Bone marrow (tissue), 2 donors: ENCODE measurements at regions not wholly inside any gene's neighbourhood (a gene's known extent, or its start where the extent isn't known, plus 50 kb on each side); places are given as distances from the start of the nearest gene placed in this dataset.

Experiments used
- DNase-seq, 2 donors: peaks; one replicate each; lab custom pipeline; 2025; lab: John Stamatoyannopoulos, UW

DNA sequence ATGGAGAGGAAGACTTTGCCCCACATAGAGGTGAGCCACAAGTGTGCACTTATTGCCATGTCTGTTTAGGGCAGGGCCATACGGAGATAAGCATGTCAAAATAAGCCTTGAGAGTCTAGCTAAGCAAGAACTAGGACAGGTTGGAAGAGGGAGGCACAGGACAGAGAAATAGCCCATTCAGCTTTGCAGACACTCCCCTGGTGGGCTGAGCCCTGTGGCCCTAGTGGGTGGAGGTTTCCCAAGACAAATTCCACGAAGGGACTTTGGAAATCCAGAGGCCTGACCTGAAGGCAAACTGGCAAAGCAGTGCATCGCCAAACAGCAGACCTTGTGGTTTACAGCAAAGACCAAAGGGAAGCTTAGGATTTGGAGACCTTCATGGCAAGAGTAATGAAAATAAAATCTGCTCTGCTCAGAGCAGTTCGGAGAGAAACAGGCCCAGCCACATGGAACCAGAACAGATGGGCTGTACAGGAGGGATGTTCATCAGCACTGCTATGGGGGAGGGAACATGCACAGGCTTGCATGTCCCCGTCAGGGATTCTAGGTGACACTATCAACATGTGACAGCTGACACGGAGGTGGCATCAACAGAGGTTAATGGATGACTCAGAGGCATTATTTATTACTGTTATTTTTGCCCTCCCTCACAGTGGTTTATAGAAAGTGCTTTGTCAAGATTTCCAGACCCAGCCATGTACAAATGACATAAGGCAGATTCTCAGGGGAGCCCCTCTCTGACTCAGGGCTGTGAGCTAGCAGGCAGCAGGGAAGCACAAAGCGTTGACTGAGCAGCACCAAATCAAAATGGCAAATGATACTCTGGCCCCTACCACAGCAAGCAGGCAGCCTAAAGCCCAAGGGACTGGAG is 90.1 kb upstream of the IRF2BP2 start:
- no peak for DNase-seq

DNA sequence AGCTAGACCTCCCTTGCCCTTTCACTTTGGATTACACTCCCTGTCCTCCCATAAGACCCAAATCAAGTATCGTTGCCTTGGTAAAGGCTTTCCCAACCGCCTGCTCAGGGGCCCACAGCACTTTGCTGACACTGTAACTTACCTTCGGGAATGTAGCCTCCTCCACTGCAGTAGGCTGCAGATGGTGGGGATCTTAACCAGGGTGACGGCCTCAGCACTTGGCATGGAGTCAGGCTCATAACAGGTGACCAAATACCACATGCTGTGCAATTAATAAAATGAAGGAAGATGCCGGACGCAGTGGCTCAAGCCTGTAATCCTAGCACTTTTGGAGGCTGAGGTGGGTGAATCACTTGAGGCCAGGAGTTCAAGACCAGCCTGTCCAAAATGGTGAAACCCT is 88.7 kb upstream of the IRF2BP2 start:
- no peak for DNase-seq

DNA sequence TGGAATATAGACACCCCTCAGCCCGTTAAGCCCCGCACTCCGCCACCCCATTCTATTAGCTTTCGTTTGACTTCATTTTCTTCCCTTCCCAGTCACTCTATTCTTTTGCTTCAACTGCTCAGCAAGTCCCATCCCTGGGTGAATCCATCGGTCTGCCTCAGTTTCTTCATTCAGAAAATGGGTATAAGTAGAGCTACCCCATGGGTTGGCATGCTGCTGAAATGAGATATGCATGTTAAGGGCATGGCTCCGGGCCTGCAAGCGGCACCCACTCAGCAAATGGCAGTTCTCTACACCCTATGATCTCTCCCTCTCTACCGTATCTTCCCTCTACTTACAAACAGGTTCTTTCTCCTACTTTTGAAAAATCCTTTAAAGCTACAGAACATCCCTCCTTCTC is 87.8 kb upstream of the IRF2BP2 start:
- no peak for DNase-seq

DNA sequence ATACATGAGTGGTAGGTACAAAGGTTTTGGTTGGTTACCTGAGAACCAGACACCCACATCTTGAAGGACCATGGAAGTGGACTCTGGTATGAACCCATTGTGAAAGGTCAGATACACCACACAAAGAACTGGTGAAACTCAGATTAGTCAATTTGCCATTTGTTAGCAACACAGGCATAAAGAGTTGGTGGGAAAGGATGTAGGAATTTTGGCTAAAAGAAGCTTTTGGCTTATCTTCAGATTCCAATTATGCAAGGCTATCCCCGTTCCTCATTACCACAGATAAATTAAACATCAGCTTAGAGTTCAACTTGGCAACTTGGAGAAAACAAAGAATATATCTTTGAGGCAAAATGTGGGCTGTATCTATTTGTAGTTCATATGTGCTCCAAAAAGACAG is 87.0 kb upstream of the IRF2BP2 start:
- DNase-seq = no peak

DNA sequence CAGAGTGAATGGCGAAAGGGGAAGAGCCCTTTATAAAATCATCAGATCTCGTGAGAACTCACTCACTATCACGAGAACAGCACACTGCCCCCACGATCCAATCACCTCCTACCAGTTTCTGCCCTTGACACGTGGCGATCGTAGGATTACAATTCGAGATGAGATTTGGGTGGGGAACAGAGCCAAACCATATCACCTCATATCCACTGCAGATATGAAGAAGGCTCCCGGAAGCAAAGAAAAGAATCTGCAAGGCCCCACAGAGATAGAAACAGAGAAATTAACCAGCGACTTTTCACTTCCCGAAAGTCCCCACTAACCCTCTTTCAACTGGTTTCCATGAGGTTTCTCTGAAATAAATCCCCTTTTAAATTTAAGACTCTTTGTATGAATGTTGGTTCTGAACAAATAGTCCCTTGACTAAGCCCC is 86.2 kb upstream of the IRF2BP2 start:
- DNase-seq = no peak

DNA sequence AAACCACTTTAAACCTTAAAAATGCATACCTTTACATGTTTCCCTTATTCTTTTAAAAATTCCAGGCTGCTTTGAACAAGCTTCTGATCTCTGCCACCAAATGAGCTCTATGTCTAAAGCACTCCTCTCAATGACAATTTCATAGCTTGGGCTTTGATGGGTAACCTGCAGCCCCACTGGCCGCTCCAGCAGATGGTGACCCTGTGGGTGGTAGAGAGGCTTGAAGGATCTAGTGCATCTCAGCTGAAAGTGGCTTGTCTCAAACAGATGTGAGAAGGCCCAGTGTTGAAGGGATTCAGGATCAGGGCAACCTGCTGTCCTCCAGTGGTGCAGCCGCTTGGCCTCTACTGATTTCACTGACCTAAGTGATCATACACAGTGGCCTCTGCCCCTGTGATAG is 84.7 kb upstream of the IRF2BP2 start:
- DNase-seq = no peak

DNA sequence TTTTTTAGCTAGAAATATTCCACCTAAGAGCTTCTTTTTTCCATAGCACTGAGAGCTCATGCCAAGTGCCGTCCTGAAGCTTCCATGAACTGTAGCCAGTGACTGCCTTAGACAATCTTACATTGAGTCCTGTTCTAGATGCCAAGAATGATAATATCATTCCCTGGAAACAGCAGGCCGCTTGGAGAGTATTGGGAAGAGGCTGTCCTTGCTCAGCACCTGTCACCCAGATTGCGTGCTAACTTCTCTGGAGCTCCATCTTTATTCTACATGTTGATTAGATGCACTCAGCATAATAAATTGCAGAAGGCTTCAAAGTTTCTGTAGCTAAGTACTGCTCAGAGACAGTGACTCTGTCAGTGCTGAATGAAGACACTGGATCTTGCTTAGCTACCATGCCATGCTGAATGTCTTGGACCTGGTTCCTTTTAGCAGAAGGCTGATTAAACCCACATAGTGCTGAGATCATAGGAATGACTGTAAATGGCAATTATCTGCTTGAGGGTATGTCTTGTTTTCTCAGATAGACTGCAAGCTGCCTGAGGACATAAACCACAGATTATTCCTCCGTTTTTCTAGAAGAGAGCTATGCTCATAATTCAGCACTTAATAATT is 83.1 kb upstream of the IRF2BP2 start:
- no peak for DNase-seq

DNA sequence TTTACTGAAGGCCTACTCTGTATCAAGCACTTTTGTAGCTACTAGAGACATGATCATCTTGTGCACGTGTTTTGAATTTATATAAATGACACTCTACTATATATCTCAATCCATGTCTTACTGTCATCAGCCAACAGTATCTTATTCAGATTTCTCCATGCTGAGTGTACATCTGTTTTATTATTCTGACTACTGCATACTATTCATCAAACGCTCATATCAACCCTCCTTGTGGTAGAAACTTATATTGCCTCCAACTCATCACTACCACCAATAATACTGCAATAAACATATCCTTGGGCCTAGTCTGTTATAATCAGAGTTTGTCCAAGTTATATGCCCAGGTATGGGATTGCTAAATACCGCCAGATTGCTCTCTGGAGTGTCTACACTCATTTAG is 81.6 kb upstream of the IRF2BP2 start:
- no peak for DNase-seq

DNA sequence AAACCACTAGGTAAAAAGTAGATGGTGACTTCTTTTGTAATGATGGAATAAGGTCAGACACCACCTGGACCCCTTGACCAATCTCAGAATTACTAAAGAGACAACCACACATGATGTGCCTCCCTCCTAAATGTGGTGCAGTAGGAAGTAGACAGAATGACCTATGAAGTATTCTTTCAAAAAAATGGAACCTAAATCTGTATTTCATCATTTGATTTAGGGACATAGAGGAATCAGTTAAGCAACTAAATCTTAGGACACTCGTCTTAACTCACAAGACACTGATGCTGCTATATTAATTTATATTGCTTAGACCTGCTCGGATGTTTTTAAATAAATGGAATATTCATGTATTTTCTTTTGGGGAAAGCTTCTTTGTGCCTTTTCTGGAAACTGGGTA is 80.9 kb upstream of the IRF2BP2 start:
- DNase-seq = no peak

DNA sequence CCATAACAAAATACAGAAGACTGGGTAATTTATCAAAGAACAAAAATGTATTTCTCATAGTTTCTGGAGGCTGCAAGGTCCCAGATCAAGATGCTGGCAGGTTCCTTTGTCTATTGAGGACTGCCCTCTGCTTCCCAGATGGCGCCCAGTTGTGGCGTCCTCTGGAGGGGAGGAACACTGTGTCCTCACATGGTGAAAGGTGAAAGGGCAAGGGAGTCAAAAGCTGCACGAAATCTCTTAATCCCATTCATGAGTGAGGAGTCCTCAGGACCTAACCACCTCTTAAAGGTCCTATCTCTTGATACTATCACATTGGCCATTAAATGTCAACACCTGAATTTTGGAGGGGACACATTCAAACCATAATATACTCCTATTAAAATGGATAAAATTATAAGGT is 79.3 kb upstream of the IRF2BP2 start:
- DNase-seq = no peak

DNA sequence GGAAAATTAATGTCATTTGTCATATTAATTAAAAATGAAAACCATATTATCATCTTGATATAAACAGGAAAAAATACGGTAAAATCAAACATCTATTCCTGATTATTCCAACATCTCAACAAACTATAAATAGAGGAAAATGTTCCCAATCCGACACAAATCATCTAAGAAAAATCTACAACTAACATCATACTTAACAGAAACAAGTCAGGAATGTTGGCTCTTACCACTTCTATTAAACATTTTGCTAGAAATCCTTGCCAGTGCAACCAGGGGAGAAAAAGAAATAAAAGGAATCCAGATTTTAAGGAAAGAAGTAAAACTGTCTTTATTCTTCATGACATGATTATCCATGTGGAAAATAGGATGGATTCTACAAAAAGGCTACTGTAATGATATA is 77.0 kb upstream of the IRF2BP2 start:
- DNase-seq = no peak

DNA sequence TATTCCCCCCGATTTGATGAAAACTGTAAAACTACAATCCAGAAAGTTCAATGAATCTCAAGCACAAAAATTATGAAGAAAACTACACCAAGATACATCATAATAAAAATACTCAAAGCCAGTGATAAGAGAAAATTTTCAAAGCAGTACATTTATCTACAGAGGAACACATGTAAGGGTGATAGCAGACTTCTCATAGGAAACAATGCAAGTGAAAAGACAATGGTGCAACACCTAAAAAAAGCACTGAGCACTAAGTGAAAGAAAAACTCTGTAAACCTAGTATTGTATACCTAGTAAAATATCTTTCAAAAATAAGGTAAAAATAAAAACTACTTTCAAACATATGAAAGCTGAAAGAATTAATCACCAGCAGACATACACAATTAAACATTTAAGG is 76.1 kb upstream of the IRF2BP2 start:
- no peak for DNase-seq

DNA sequence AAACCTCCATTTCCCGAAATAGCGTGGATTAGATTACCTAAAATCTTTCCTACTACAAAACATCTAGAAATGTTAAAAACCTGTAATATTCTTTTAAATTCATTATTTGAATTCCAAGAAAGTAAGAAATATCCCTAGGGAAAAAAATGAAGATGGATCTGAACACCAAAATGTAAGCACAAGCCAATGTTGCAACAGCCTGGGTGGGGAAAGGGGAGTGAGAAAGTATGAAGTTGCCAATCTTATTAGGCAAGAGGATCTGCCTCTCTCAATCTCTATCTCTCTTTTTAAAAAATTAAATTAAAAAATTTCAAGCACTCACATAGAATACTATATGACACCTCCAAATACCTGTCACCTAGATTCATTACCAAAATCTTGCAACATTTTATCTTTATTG is 74.9 kb upstream of the IRF2BP2 start:
- DNase-seq = no peak

DNA sequence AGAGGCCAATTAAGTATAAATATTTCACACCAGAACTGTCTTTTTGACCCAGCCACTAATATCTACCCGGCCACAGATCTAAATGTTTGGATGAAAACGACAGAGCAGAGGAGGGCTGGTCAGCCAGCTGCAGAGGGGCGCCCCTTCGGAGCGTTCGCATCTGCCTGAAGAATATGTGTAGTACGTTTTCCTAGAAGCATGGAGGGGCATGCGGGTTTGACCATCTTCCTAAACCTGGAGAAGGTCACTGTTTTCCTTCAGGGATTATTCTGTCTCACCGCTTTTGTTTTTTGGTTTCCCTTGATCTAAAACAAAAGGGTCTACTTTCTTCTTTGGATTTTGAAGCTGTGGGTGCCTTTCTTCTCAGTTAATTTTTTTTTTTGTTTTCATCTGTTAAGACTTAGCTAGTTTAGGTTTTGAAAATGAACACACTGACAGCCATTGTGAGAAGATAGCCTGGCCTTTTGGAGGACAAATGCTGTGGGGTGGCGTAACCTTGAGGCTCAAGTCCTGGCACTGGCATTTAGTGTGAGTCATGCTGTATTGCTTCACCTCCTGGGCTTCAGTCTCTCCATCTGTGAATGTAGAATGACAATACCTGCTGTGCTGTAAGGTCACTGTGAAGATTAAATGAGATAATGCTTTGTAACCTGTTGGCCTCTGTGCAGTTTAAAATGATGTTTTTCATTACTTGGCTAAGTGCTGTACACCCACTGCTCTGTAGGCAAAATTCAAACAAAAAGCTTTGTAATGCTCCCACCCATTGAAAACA is 74.1 kb upstream of the IRF2BP2 start:
- DNase-seq = peak in 1 of 2 donors; percentile 44

DNA sequence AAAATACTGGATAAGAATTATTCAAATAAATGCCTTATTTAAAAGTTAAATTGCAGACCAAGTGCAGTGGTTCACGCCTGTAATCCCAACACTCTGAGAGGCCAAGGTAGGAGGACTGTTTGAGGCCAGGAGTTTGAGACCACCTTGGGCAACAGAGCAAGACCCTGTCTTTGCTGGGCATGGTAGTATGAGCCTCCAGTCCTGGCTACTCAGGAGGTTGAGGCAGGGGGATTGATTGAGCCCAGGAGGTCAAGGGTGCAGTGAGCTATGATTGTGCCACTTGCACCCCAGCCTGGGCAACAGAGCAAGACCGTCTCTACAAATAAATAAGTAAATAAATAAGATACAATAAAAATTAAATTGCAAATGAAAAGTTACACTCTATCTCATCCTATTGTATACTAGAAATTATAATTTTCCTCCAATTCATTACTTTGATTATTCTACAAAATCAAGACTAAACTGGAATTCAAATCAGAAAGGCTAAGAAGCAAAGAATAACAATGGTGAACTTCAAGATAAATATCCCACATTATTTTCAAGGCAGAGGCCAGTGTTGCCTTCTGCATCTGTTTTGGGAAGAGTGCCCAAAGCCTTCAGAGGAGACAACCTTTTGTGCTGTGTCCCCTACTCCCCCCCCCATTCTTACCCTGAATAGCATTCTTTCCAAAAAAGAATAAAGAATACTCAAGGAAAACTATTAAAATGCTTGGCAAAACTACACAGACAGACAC is 73.3 kb upstream of the IRF2BP2 start:
- DNase-seq = no peak

DNA sequence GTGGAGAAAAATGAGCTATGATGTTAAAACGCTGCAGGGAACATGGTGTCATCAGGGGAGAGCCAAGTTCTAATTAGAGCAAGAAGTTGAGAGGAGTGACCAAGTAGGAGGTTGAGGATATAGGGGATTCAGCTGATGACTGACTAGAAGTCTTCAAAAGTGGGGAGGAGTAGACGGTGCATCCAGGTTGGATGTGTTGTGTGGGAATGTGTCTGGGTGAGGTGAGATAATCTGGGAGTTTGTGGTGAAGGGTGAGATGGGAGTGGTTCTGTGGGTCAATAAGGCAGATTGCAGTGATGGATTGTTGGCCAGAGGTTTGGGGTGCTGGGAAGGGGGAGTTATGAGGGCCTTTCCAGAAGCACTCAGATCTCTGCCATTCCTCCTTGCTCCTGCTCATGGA is 72.0 kb upstream of the IRF2BP2 start:
- DNase-seq = no peak

DNA sequence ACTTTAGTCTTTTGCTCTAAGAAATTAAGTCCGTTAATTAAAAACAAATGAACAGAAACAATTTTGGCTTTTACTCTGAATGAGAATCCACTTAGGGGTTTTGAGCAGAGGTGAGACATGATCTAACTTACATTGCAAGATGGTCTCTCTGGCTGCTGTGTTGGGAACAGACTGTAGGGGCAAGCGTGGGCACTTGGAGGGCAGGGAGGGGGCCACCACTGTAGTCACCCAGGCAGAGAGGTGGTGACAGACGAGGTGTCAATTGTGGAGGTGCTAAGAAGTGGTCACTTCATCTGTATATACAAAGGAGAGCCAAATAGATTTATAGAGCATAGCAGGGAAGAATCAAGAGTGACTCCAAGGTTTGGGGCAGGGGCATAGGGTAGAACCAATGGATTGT is 71.1 kb upstream of the IRF2BP2 start:
- no peak for DNase-seq

DNA sequence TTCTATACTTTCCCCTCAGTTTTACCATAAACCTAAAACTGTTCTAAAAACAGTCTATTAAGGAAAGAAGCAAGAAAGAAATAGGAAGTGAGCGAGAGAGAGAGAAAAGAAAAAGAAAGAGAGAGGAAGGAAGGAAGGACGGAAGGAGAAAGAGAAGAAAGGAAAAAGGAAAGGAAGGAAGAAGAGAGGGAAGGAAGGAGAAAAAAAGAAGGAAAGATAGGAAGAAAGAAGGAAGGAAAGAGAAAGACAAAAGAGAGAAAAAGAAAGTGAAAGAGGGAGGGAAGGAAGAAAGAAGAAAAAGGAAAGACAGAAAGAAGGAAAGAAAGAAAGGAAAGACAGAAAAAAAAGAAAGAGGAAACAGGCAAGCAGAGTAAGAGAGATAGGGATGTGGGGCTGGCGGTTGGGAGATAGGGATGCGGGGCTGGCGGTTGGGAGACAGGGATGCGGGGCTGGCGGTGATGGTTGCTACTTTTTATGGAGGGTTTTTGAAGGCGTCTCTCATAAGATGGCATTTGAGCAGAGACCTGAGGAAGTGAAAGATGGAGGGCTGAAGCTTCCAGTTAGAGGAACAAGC is 70.4 kb upstream of the IRF2BP2 start:
- DNase-seq = no peak

DNA sequence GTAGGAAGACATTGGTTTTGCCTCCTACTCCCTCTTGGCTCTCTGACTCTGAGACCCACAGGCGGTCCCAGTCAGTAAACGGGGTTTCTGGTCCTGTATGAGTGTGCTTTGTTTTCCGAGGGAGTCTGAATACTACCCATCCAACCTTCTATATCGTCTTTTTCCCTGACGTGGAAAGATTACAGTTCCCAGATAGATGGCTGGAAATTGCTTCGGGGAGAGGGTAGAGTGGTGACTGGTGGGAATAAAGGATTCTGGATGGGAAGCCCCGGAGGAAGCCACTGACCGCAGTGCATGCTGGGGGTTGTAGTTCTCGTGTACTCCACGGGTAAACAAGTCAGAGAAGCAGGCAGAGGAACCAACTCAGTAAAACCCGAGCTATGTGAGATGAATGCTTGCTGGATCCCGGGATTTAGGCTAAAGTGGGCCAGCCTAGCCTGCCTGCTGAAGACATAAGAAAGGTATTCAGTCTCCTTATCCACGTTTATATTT is 66.2 kb upstream of the IRF2BP2 start:
- DNase-seq = peak in 1 of 2 donors; percentile 73

DNA sequence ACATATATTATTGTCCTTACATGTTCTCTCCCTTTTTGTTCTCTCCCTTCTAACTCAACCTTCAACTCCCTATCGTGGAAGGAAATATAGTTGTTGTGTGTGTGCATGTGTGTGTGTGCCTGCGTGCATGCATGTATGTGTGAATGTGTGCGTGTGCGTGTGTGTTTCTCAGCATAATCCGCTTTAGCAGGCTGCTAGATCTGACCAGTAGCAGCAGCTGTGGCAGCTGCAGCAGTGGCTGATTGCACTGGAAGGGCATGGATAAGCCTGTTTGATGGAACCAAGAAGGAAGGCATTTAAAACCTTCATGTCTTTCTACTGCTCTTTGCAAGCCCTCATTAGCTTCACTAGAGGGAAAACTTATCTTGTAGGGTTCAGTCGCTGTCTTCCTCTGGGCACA is 65.6 kb upstream of the IRF2BP2 start:
- no peak for DNase-seq

DNA sequence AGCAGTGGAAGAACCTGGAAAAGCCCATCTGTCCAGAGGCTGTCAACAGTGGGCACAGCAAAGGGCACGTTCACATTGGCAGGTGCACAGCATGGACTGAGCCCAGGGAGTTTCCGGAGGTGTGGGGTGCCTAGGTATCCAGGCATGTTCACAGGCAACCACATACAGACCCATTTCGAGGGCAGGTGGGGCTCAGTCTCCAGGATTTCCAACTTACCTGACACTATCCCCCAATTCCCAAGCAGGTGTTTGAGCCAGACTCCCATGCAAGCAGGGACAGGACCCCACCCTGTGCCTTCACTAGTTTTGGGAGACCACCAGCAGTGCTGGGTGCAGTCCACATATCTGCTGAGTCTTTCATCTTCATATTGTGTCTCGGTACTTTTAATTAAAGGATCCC is 65.0 kb upstream of the IRF2BP2 start:
- DNase-seq = no peak
